NCI-H774 (cell line): ENCODE measurements at regions not wholly inside any gene's neighbourhood (a gene's known extent, or its start where the extent isn't known, plus 50 kb on each side); places are given as distances from the start of the nearest gene placed in this dataset.

Source experiments
- DNase-seq: peaks from one replicate; lab custom pipeline; 2025; lab: John Stamatoyannopoulos, UW

GRCh38 chr2:150976604-150977003 lies 285.1 kb downstream of the RBM43 start:
- no peak for DNase-seq

GRCh38 chr2:150974864-150975263 lies 286.8 kb downstream of the RBM43 start:
- DNase-seq, result no peak

- no peak for DNase-seq
These were observed 287.4 kb downstream of the RBM43 start for GRCh38 chr2:150974234-150974633.

- DNase-seq, result no peak
These were observed 289.8 kb downstream of the RBM43 start for GRCh38 chr2:150971910-150972309.

GRCh38 chr2:150963336-150963735 lies 298.3 kb downstream of the RBM43 start:
- no peak for DNase-seq

- no peak for DNase-seq
These were observed 306.4 kb downstream of the RBM43 start for GRCh38 chr2:150955231-150955630.

GRCh38 chr2:150946831-150947230 lies 314.8 kb downstream of the RBM43 start:
- no peak for DNase-seq

- DNase-seq, result no peak
These were observed 317.3 kb downstream of the RBM43 start for GRCh38 chr2:150944315-150944714.

GRCh38 chr2:150939087-150939486 lies 322.6 kb downstream of the RBM43 start:
- peak; percentile 3 for DNase-seq

GRCh38 chr2:150938527-150938926 lies 323.1 kb downstream of the RBM43 start:
- DNase-seq, result no peak

- DNase-seq, result no peak
These were observed 324.6 kb downstream of the RBM43 start for GRCh38 chr2:150937030-150937429.

- no peak for DNase-seq
These were observed 330.2 kb downstream of the RBM43 start for GRCh38 chr2:150931451-150931850.

- DNase-seq, result no peak
These were observed 336.1 kb downstream of the RBM43 start for GRCh38 chr2:150925611-150926010.

- no peak for DNase-seq
These were observed 336.8 kb downstream of the RBM43 start for GRCh38 chr2:150924878-150925277.

GRCh38 chr2:150919901-150920300 lies 341.8 kb downstream of the RBM43 start:
- no peak for DNase-seq

- no peak for DNase-seq
These were observed 343.5 kb downstream of the RBM43 start for GRCh38 chr2:150917961-150918713.

- DNase-seq, result no peak
These were observed 344.9 kb downstream of the RBM43 start for GRCh38 chr2:150916467-150917396.

- DNase-seq, result no peak
These were observed 349.8 kb downstream of the RBM43 start for GRCh38 chr2:150911766-150912280.

- no peak for DNase-seq
These were observed 352.1 kb downstream of the RBM43 start for GRCh38 chr2:150909613-150910012.

GRCh38 chr2:150909090-150909489 lies 352.6 kb downstream of the RBM43 start:
- DNase-seq, result no peak

GRCh38 chr2:150907466-150907865 lies 354.2 kb downstream of the RBM43 start:
- no peak for DNase-seq

GRCh38 chr2:150903461-150903860 lies 358.2 kb downstream of the RBM43 start:
- no peak for DNase-seq

GRCh38 chr2:150903055-150903454 lies 358.6 kb downstream of the RBM43 start:
- no peak for DNase-seq
